Adrenal gland (tissue), 9 donors: ENCODE measurements at regions not wholly inside any gene's neighbourhood (a gene's known extent, or its start where the extent isn't known, plus 50 kb on each side); places are given as distances from the start of the nearest gene placed in this dataset.
A peak's percentile ranks its signal among the peaks of the same experiment; 100 is the strongest.

Experiments used
- DNase-seq, 7 donors: peaks; one replicate each; pipeline ENCODE4 v3.0.0-alpha.2; 2019 to 2020
- H3K27ac ChIP-seq, 5 donors: fragments of 200-600 bp; sonication (generic) in 4 of 5; 1 replicate in 3 of 5; 2 replicates in 2 of 5; pipeline versions ENCODE4 v1.5.1 to v1.8.0; 2016 to 2020; ENCODE audit warnings: mild to moderate bottlenecking in 1 of 5
- H3K27me3 ChIP-seq: fragments of 200-600 bp; 2 replicates; pipeline ENCODE4 v1.8.0; 2021
- H3K36me3 ChIP-seq, 2 donors: fragments of 200-600 bp; replicated peaks in 1 of 2; 1 replicate in 1 of 2; 2 replicates in 1 of 2; pipeline versions ENCODE4 v1.5.1 to v1.8.0; 2018 to 2022
- H3K4me1 ChIP-seq, 2 donors: fragments of 200-600 bp; replicated peaks in 1 of 2; 1 replicate in 1 of 2; 2 replicates in 1 of 2; pipeline versions ENCODE4 v1.5.1 to v1.8.0; 2018 to 2021
- H3K4me3 ChIP-seq, 4 donors: fragments of 200-600 bp; sonication (generic) in 3 of 4; one replicate each; pipeline ENCODE4 v1.5.1; 2016 to 2018
- H3K9me3 ChIP-seq, 3 donors: fragments of 200-600 bp; sonication (generic) in 1 of 3; replicated peaks in 1 of 3; 1 replicate in 2 of 3; 2 replicates in 1 of 3; pipeline versions ENCODE4 v1.5.1 to v1.8.0; 2016 to 2021
- CTCF ChIP-seq, 6 experiments: fragments of 450-650 bp in 4 of 6; fragments of 200-600 bp in 2 of 6; sonication (generic) in 1 of 6; IDR thresholded peaks; 1 replicate in 5 of 6; 2 replicates in 1 of 6; pipeline versions ENCODE4 v1.5.1 to v1.8.0; 2016 to 2021; ENCODE audit warnings: antibody characterized with exemption in 6 of 6, mild to moderate bottlenecking in 2 of 6, moderate library complexity in 1 of 6
- POLR2A ChIP-seq, 2 donors: fragments of 450-650 bp; IDR thresholded peaks; one replicate each; pipeline ENCODE4 v1.6.1; 2017; ENCODE audit warnings: antibody characterized with exemption in 2 of 2, mild to moderate bottlenecking in 2 of 2, moderate library complexity in 1 of 2
- WGBS, 4 donors: extraction: QIAGEN DNeasy Blood & Tissue Kit in 2 of 4; methylation state at CpG; one replicate each; pipeline versions ENCODE4 v1.1.5 to v1.1.7; 2013 to 2017; 5-methylcytosine and 5-hydroxymethylcytosine counted together
- intact Hi-C, 2 donors: fragments of 100-400 bp; cut with DNase I; formaldehyde crosslinking; loops; one replicate each; pipeline versions ENCODE4 v1.14.1 to v1.15.0; 2022 to 2023
- donor health status: healthy with polysubstance abuse.
- donor health status: Bipolar disorder and iron deficiency.
- donor health status: DM: yes; HTN: yes; CAD: no.
- donor health status: DM: no; HTN: no; CAD: no.
- donor health status: DM: no; HTN: no; CAD: no.

- intact Hi-C loops, result no loop called here
- no peaks in the 10 kb centered on the region for H3K9me3 ChIP-seq
- WGBS, 4 donors, result 90 to 92% (median 91%) methylated on average over 19 to 20 of the region's 20 CpGs
- H3K4me1 ChIP-seq, result no peaks in the 10 kb centered on the region
- no peak overlapping the region for H3K4me3 ChIP-seq
- H3K36me3 ChIP-seq, result no peaks in the 10 kb centered on the region
- no peak overlapping the region for H3K27ac ChIP-seq
- TF ChIP-seq POLR2A (IDR thresholded peaks at IDR 0.05) (no peak), CTCF (IDR thresholded peaks at IDR 0.05) (no peak)
- no peaks in the 10 kb centered on the region for H3K27me3 ChIP-seq
- peak in 3 of 7 donors; percentile 6 to 27 (median 11) for DNase-seq
Observed at GRCh38 chr2:128452536-128453530, 134.2 kb upstream of the HS6ST1 start.

- 90 to 97% (median 95%) methylated on average over 7 to 12 of the region's 12 CpGs for WGBS, 4 donors
- H3K9me3 ChIP-seq, result no peaks in the 10 kb centered on the region
- TF ChIP-seq POLR2A (IDR thresholded peaks at IDR 0.05) (no peak), CTCF (IDR thresholded peaks at IDR 0.05) (no peak)
- DNase-seq, result peak in 4 of 7 donors; percentile 2 to 18 (median 6)
- intact Hi-C loops, result no loop called here
- H3K27ac ChIP-seq, result no peak overlapping the region
- H3K27me3 ChIP-seq, result no peaks in the 10 kb centered on the region
- H3K4me3 ChIP-seq, result no peak overlapping the region
- H3K4me1 ChIP-seq, result peaks cover 0 to 11% of the 10 kb centered on the region in 2 donors
- H3K36me3 ChIP-seq, result no peaks in the 10 kb centered on the region
Observed at GRCh38 chr2:128454980-128455720, 136.5 kb upstream of the HS6ST1 start.

GRCh38 chr2:128455721-128456050 is 137.0 kb upstream of the HS6ST1 start:
- peaks cover 0 to under 1% (median 0%) of the 10 kb centered on the region in 3 donors for H3K9me3 ChIP-seq
- no peak overlapping the region for H3K27ac ChIP-seq
- H3K4me3 ChIP-seq, result no peak overlapping the region
- H3K36me3 ChIP-seq, result no peaks in the 10 kb centered on the region
- H3K27me3 ChIP-seq, result no peaks in the 10 kb centered on the region
- no peak for TF ChIP-seq CTCF (IDR thresholded peaks at IDR 0.05)
- TF ChIP-seq POLR2A (IDR thresholded peaks at IDR 0.05), result no peak
- H3K4me1 ChIP-seq, result peaks cover 0 to 11% of the 10 kb centered on the region in 2 donors
- peak in 2 of 7 donors; percentile 6 to 28 for DNase-seq
- WGBS, 4 donors, result 100% methylated on average over 1 of the region's 1 CpG
- intact Hi-C loops, result no loop called here

GRCh38 chr2:128456281-128456680 is 137.6 kb upstream of the HS6ST1 start:
- 88 to 93% (median 92%) methylated on average over 5 of the region's 5 CpGs for WGBS, 4 donors
- no peaks in the 10 kb centered on the region for H3K36me3 ChIP-seq
- no peak for TF ChIP-seq CTCF (IDR thresholded peaks at IDR 0.05)
- no peak for TF ChIP-seq POLR2A (IDR thresholded peaks at IDR 0.05)
- H3K4me3 ChIP-seq, result no peak overlapping the region
- H3K9me3 ChIP-seq, result peaks cover 0 to 3% (median 0%) of the 10 kb centered on the region in 3 donors
- no peak overlapping the region for H3K27ac ChIP-seq
- H3K4me1 ChIP-seq, result peaks cover 0 to 11% of the 10 kb centered on the region in 2 donors
- intact Hi-C loops, result no loop called here
- H3K27me3 ChIP-seq, result no peaks in the 10 kb centered on the region
- DNase-seq, result peak in 3 of 7 donors; percentile 3 to 30 (median 8)
